H1 (cell line): ENCODE measurements at regions not wholly inside any gene's neighbourhood (a gene's known extent, or its start where the extent isn't known, plus 50 kb on each side); places are given as distances from the start of the nearest gene placed in this dataset.

Source experiments
- CTCF ChIA-PET: fragments of 300-600 bp; sonication (Branson Sonifier 250); formaldehyde crosslinking; loops from one replicate; lab custom pipeline; 2021; ENCODE audit not compliant: partially characterized antibody; lab: Charles Lee
- POLR2A ChIA-PET: fragments of 300-600 bp; sonication (Branson Sonifier 250); formaldehyde crosslinking; loops from one replicate; lab custom pipeline; 2021; ENCODE audit warnings: inconsistent platforms; ENCODE audit not compliant: partially characterized antibody; lab: Charles Lee
- DNase-seq, 2 experiments: peaks; one replicate each; pipeline versions ENCODE4 v3.0.0 to v3.0.0-alpha.2; 2010 to 2022; ENCODE audit warnings: low spot score in 2 of 2, low read depth in 1 of 2, mixed read lengths in 1 of 2
- FAIRE-seq: peaks from 2 replicates; lab custom pipeline; 2011; peaks lifted over from hg19 to GRCh38; lab: Jason Lieb, UNC
- H2AFZ ChIP-seq: 2 replicates; pipeline ENCODE4 v1.8.1; 2012; ENCODE audit warnings: low read length, inconsistent platforms
- H2AK5ac ChIP-seq: 2 replicates; pipeline ENCODE4 v1.6.1; 2013; ENCODE audit warnings: low read depth, low read length
- H2BK120ac ChIP-seq: replicated peaks from 2 replicates; pipeline ENCODE3; 2013; ENCODE audit warnings: low read depth, low read length, inconsistent platforms
- H2BK12ac ChIP-seq: 2 replicates; pipeline ENCODE4 v1.6.1; 2013; ENCODE audit warnings: low read depth, low read length
- H2BK15ac ChIP-seq: 2 replicates; pipeline ENCODE4 v1.6.1; 2013; ENCODE audit warnings: low read length
- H2BK20ac ChIP-seq: 2 replicates; pipeline ENCODE4 v1.6.1; 2013; ENCODE audit warnings: low read length
- H2BK5ac ChIP-seq: 2 replicates; pipeline ENCODE4 v1.6.1; 2013; ENCODE audit warnings: low read depth, low read length
- H3K14ac ChIP-seq: 2 replicates; pipeline ENCODE4 v1.6.1; 2013; ENCODE audit warnings: inconsistent platforms; ENCODE audit not compliant: insufficient read length
- H3K18ac ChIP-seq: 2 replicates; pipeline ENCODE4 v1.6.1; 2013; ENCODE audit warnings: low read length; ENCODE audit errors: extremely low read depth
- H3K23ac ChIP-seq: 2 replicates; pipeline ENCODE4 v1.6.1; 2013; ENCODE audit warnings: inconsistent platforms; ENCODE audit not compliant: insufficient read length
- H3K23me2 ChIP-seq: 2 replicates; pipeline ENCODE4 v1.6.1; 2013; ENCODE audit warnings: low read depth, low read length
- H3K27ac ChIP-seq: 2 replicates; pipeline ENCODE4 v1.6.1; 2011; ENCODE audit warnings: low read depth, low read length, inconsistent platforms
- H3K27me3 ChIP-seq, 4 experiments: replicated peaks in 1 of 4; 1 replicate in 1 of 4; 2 replicates in 3 of 4; pipeline versions ENCODE4 v1.6.1 to v1.8.1; 2011 to 2013; ENCODE audit warnings: low read length in 3 of 4, mild to moderate bottlenecking in 3 of 4, inconsistent platforms in 2 of 4, mixed read lengths in 2 of 4, moderate library complexity in 1 of 4; ENCODE audit not compliant: control insufficient read depth in 3 of 4, insufficient read depth in 3 of 4; ENCODE audit errors: extremely low read depth in 1 of 4
- H3K36me3 ChIP-seq, 4 experiments: 2 replicates each; pipeline versions ENCODE4 v1.6.1 to v1.8.1; 2011 to 2013; ENCODE audit warnings: mild to moderate bottlenecking in 4 of 4, low read length in 3 of 4, moderate library complexity in 2 of 4, control low read depth in 1 of 4, inconsistent platforms in 1 of 4; ENCODE audit not compliant: insufficient read depth in 4 of 4, control insufficient read depth in 2 of 4
- H3K4ac ChIP-seq: replicated peaks from 2 replicates; pipeline ENCODE3; 2013; ENCODE audit warnings: low read length, low read depth, mixed read lengths, inconsistent platforms; ENCODE audit not compliant: insufficient read length
- H3K4me1 ChIP-seq, 4 experiments: replicated peaks in 1 of 4; 1 replicate in 1 of 4; 2 replicates in 3 of 4; pipeline versions ENCODE4 v1.6.1 to v1.8.1; 2011 to 2013; ENCODE audit warnings: low read length in 3 of 4, inconsistent platforms in 2 of 4, mixed read lengths in 1 of 4; ENCODE audit not compliant: insufficient read depth in 4 of 4, control insufficient read depth in 3 of 4
- H3K4me2 ChIP-seq, 2 experiments: 2 replicates each; pipeline versions ENCODE4 v1.6.1 to v1.8.1; 2011 to 2013; ENCODE audit warnings: low read depth in 2 of 2, low read length in 2 of 2, control low read depth in 1 of 2, inconsistent platforms in 1 of 2, mild to moderate bottlenecking in 1 of 2; ENCODE audit not compliant: insufficient read depth in 1 of 2
- H3K4me3 ChIP-seq, 4 experiments: fragments of 200-600, 300-600 bp in 1 of 4; sonication (generic), shearing (Covaris generic), sonication (Bioruptor Twin) in 1 of 4; 2 replicates each; pipeline versions ENCODE4 v1.5.1 to v1.8.1; 2011 to 2016; ENCODE audit warnings: low read length in 4 of 4, low read depth in 3 of 4, control low read depth in 2 of 4, inconsistent platforms in 2 of 4, mild to moderate bottlenecking in 2 of 4, mixed read lengths in 1 of 4, moderate library complexity in 1 of 4; ENCODE audit not compliant: insufficient read depth in 2 of 4; ENCODE audit errors: extremely low read depth in 1 of 4
- H3K56ac ChIP-seq: replicated peaks from 2 replicates; pipeline ENCODE3; 2013; ENCODE audit warnings: low read depth, mild to moderate bottlenecking, mixed read lengths, low read length, inconsistent platforms; ENCODE audit not compliant: insufficient read length
- H3K79me1 ChIP-seq: 2 replicates; pipeline ENCODE4 v1.6.1; 2013; ENCODE audit warnings: low read depth, low read length, control low read depth
- H3K79me2 ChIP-seq, 2 experiments: 2 replicates each; pipeline versions ENCODE4 v1.6.1 to v1.8.1; 2012 to 2013; ENCODE audit warnings: low read length in 2 of 2, mild to moderate bottlenecking in 2 of 2, inconsistent platforms in 1 of 2; ENCODE audit not compliant: insufficient read depth in 2 of 2, control insufficient read depth in 1 of 2
- H3K9ac ChIP-seq, 4 experiments: replicated peaks in 1 of 4; 1 replicate in 1 of 4; 2 replicates in 3 of 4; pipeline versions ENCODE4 v1.6.1 to v1.8.1; 2011 to 2013; ENCODE audit warnings: low read depth in 3 of 4, low read length in 3 of 4, control low read depth in 2 of 4, mild to moderate bottlenecking in 2 of 4, moderate library complexity in 2 of 4, inconsistent platforms in 1 of 4; ENCODE audit errors: extremely low read depth in 1 of 4
- H3K9me3 ChIP-seq, 2 experiments: 2 replicates each; pipeline versions ENCODE4 v1.6.1 to v1.8.1; 2012 to 2013; ENCODE audit warnings: mild to moderate bottlenecking in 2 of 2, moderate library complexity in 2 of 2, control low read depth in 1 of 2, inconsistent platforms in 1 of 2, low read depth in 1 of 2, low read length in 1 of 2, mixed read lengths in 1 of 2; ENCODE audit not compliant: insufficient read depth in 2 of 2
- H4K20me1 ChIP-seq, 2 experiments: replicated peaks in 1 of 2; 2 replicates each; pipeline versions ENCODE3 to v1.8.1; 2011 to 2013; ENCODE audit warnings: inconsistent platforms in 2 of 2, low read length in 2 of 2, mild to moderate bottlenecking in 1 of 2; ENCODE audit not compliant: insufficient read depth in 2 of 2, control insufficient read depth in 1 of 2
- H4K5ac ChIP-seq: 2 replicates; pipeline ENCODE4 v1.6.1; 2013; ENCODE audit warnings: low read length, low read depth, mixed read lengths, inconsistent platforms; ENCODE audit not compliant: insufficient read length
- H4K8ac ChIP-seq: 2 replicates; pipeline ENCODE4 v1.8.0; 2013; ENCODE audit warnings: mild to moderate bottlenecking, moderate library complexity, low read length, inconsistent platforms; ENCODE audit not compliant: insufficient read depth; ENCODE audit errors: extremely low read depth
- H4K91ac ChIP-seq: replicated peaks from 2 replicates; pipeline ENCODE3; 2013; ENCODE audit warnings: low read length, mixed read lengths, inconsistent platforms; ENCODE audit not compliant: insufficient read length
- CTBP2 ChIP-seq: IDR thresholded peaks from 2 replicates; pipeline ENCODE4 v1.7.0; 2011; ENCODE audit warnings: borderline replicate concordance, mild to moderate bottlenecking, moderate library complexity, mixed read lengths, low read length; ENCODE audit not compliant: insufficient read depth, insufficient read length
- WGBS, 2 experiments: shearing (Covaris generic) in 1 of 2; methylation state at CpG; one replicate each; pipeline versions ENCODE4 v1.1.6 to v1.1.7; 2013 to 2015; ENCODE audit warnings: low lambda C conversion rate in 2 of 2, mixed read lengths in 2 of 2, inconsistent platforms in 1 of 2, low coverage in 1 of 2, missing lambda C conversion rate in 1 of 2; ENCODE audit not compliant: insufficient replicate concordance in 2 of 2, insufficient coverage in 1 of 2, insufficient read length in 1 of 2; ENCODE audit errors: extremely low coverage in 1 of 2, missing lambda C conversion rate in 1 of 2; 5-methylcytosine and 5-hydroxymethylcytosine counted together

DNA sequence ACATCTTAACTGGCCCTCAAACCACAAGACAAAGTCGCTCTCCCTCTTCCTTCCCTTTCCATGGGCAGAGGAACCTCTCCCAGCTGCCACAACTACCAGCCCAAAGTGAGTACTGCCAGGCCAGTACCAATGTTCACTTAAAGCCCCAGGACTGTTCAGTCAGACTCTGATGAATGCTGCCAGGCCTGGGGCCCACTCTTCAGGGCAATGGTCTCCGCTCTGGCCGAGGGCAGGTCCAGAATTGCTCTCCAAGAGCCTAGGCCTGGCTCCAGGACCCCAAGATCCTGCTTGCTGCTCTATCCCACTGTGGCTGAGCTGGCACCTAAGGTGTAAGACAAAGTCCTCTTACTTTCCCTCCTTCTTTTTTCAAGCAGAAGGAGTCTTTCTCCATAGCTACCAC, 790.9 kb downstream of the KLHL13 start:
- FAIRE-seq (no peak), DNase-seq (no peak)
- CTCF ChIA-PET, result no interaction called here
- Histone ChIP-seq H3K27ac (no peak overlapping the region), H3K18ac (no peak overlapping the region; the same call in 1 of the 2 replicates), H2AFZ (no peak overlapping the region), H3K4ac (no peak overlapping the region), H3K9me3 (peaks cover 0 to 4% of the 10 kb centered on the region in 2 experiments; a peak in 1 of 4 replicates), H2BK15ac (no peak overlapping the region), H4K91ac (no peak overlapping the region), H3K27me3 (no peaks in the 10 kb centered on the region; a peak in 1 of 7 replicates), H2BK5ac (no peak overlapping the region), H3K9ac (no peak overlapping the region), H3K23ac (no peak overlapping the region), H3K79me1 (no peaks in the 10 kb centered on the region), H2BK20ac (no peak overlapping the region), H3K79me2 (no peaks in the 10 kb centered on the region), H2BK12ac (no peak overlapping the region), H3K4me1 (peaks cover 0 to 10% (median 0%) of the 10 kb centered on the region in 4 experiments; a peak in 2 of 7 replicates), H3K14ac (no peak overlapping the region), H2AK5ac (no peak overlapping the region), H3K36me3 (no peaks in the 10 kb centered on the region; a peak in 1 of 8 replicates), H4K20me1 (no peaks in the 10 kb centered on the region), H4K5ac (no peak overlapping the region), H2BK120ac (no peak overlapping the region), H4K8ac (no peak overlapping the region), H3K56ac (no peak overlapping the region), H3K4me2 (no peak overlapping the region), H3K23me2 (no peaks in the 10 kb centered on the region), H3K4me3 (no peak overlapping the region)
- POLR2A ChIA-PET, result no interaction called here
- WGBS, 2 experiments, result 80% methylated on average over 1 of the region's 3 CpGs; no CpG with 5 or more reads in 1 of the 2 experiments
- no peak for TF ChIP-seq CTBP2
